NB4 (cell line): ENCODE measurements at regions not wholly inside any gene's neighbourhood (a gene's known extent, or its start where the extent isn't known, plus 50 kb on each side); places are given as distances from the start of the nearest gene placed in this dataset.

Experiments used
- CTCF ChIP-seq: IDR thresholded peaks from one replicate; pipeline ENCODE4 v1.5.1; 2012; ENCODE audit warnings: low read depth, low read length
- MYC ChIP-seq: IDR thresholded peaks from 2 replicates; pipeline ENCODE4 v1.6.1; 2011; ENCODE audit warnings: low read depth, low read length
- POLR2A ChIP-seq: IDR thresholded peaks from 2 replicates; pipeline ENCODE4 v1.6.1; 2011; ENCODE audit warnings: mild to moderate bottlenecking; ENCODE audit not compliant: insufficient read length; ENCODE audit errors: extremely low read depth
- TF ChIP-seq, protein P1 (sequence below): IDR thresholded peaks from 2 replicates; pipeline ENCODE4 v1.6.1; 2011; ENCODE audit warnings: low read depth, low read length

- no peak for TF ChIP-seq POLR2A
- TF ChIP-seq CTCF, result no peak
- TF ChIP-seq, protein P1, sequence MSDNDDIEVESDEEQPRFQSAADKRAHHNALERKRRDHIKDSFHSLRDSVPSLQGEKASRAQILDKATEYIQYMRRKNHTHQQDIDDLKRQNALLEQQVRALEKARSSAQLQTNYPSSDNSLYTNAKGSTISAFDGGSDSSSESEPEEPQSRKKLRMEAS, result no peak
- TF ChIP-seq MYC, result no peak
These were observed 591.0 kb downstream of the DHX35 start for GRCh38 chr20:39553120-39553519.
